BLaER1 treated with 17β-estradiol and CSF1 and Interleukin-3, amounts not matched to agents 10 nM and 100 nM (cell line): ENCODE measurements at regions not wholly inside any gene's neighbourhood (a gene's known extent, or its start where the extent isn't known, plus 50 kb on each side); places are given as distances from the start of the nearest gene placed in this dataset.

Experiments
- H3K27ac ChIP-seq, 11 experiments: shearing (Covaris generic); formaldehyde crosslinking; 2 replicates each; pipeline ENCODE4 v1.8.1; 2022
- H3K27me3 ChIP-seq, 11 experiments: shearing (Covaris generic); formaldehyde crosslinking; 2 replicates each; pipeline ENCODE4 v1.8.1; 2022
- H3K36me3 ChIP-seq, 11 experiments: shearing (Covaris generic); formaldehyde crosslinking; 2 replicates each; pipeline ENCODE4 v1.8.1; 2022
- H3K4me1 ChIP-seq, 10 experiments: shearing (Covaris generic); formaldehyde crosslinking; 2 replicates each; pipeline ENCODE4 v1.8.1; 2022
- H3K4me2 ChIP-seq, 11 experiments: shearing (Covaris generic); formaldehyde crosslinking; 2 replicates each; pipeline ENCODE4 v1.8.1; 2022
- H3K4me3 ChIP-seq, 10 experiments: shearing (Covaris generic); formaldehyde crosslinking; 2 replicates each; pipeline ENCODE4 v1.8.1; 2022
- H3K9ac ChIP-seq, 11 experiments: shearing (Covaris generic); formaldehyde crosslinking; 2 replicates each; pipeline ENCODE4 v1.8.1; 2022
- H3K9me3 ChIP-seq, 11 experiments: shearing (Covaris generic); formaldehyde crosslinking; replicated peaks in 1 of 11; 2 replicates each; pipeline ENCODE4 v1.8.1; 2022
- H4K20me1 ChIP-seq, 11 experiments: shearing (Covaris generic); formaldehyde crosslinking; 2 replicates each; pipeline ENCODE4 v1.8.1; 2022
- Cebpa-rat ChIP-seq, 11 experiments: shearing (Covaris generic); IDR thresholded peaks; 2 replicates each; pipeline ENCODE4 v1.8.1; 2022

DNA sequence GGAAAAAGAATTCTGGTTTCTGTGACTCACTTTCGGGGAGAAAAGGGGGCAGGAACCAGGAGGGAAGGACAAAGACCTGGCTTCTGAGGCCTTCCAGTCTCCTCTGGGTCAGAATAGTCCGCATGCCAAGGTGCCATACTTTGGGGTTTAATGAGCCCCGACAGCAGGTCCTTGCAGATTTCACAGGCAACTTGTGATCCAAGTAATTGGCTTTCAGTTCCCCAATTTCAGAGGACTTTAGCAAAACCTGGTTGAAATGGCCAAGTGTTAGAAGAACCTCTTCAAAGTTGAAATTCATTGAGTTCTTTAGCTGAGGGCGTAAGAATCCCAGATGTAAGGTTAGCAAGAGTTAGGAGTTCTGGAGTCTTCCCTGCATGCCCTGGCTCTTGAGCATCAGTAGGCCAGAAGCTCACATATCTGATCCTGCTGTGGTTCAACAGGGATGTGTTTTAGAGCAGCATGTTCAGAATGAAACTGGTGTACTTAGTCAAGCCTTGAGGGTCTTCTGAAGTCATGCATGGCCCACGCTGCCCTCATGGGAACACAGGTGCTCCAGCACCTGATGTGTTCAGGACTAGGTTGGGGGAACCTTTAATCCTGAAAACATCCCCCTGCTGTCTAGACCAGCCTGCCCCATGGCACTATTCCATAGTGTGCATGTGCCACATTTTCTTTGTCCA lies 143.0 kb downstream of the NUP35 start:
- Histone ChIP-seq H3K9me3 (peaks cover 0 to 11% (median 6%) of the 10 kb centered on the region in 11 experiments; a peak in 8 of 22 replicates), H4K20me1 (no peaks in the 10 kb centered on the region), H3K4me3 (no peak overlapping the region), H3K36me3 (no peaks in the 10 kb centered on the region), H3K4me1 (no peaks in the 10 kb centered on the region), H3K27ac (no peak overlapping the region), H3K4me2 (no peak overlapping the region), H3K27me3 (no peaks in the 10 kb centered on the region), H3K9ac (no peak overlapping the region)
- no peak for TF ChIP-seq Cebpa-rat (IDR thresholded peaks at IDR 0.05)

DNA sequence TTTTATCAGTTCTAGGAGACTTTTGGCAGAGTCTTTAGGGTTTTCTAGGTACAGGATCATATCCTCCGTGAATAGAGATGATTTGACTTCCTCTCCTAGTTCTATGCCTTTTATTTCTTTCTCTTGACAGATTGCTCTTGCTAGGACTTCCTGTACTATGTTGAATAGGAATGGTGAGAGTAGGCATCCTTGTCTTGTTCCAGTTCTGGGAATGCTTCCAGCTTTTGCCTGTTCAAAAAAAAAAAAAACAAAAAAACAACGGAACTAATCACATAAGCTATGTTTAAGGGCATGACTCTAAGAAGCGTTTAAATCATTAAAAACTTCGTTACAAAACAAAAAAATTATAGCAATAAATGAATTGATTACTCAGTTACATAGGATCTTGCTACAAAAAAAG lies 145.7 kb downstream of the NUP35 start:
- Histone ChIP-seq H3K9me3 (peaks cover 0 to 11% (median 6%) of the 10 kb centered on the region in 11 experiments; a peak in 8 of 22 replicates), H3K27ac (no peak overlapping the region), H3K36me3 (no peaks in the 10 kb centered on the region), H3K9ac (no peak overlapping the region), H3K4me3 (no peak overlapping the region), H3K27me3 (no peaks in the 10 kb centered on the region), H3K4me2 (no peak overlapping the region), H4K20me1 (no peaks in the 10 kb centered on the region), H3K4me1 (no peaks in the 10 kb centered on the region)
- TF ChIP-seq Cebpa-rat (IDR thresholded peaks at IDR 0.05), result no peak

DNA sequence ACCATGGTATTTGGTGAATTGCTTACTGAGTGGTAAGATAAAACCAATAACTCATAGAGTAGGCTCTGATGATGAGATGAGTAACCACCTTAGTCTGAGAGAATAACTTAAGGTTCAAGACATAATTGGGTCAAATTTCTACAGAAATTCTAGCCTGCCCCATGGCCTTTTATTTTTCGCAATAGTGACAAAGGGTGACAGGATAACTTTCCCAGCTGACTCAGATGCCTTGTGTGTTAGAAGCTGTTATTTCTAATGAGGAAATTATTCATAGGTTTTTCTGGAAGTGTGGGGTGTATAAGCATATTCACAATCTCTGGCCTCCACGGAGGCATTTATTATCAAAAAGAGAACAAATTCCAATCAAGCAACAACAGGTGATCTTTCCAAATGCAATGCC lies 159.0 kb downstream of the NUP35 start:
- no peak overlapping the region for H3K4me2 ChIP-seq
- H3K4me1 ChIP-seq, result peaks cover 0 to 6% (median 0%) of the 10 kb centered on the region in 10 experiments; a peak in 1 of 20 replicates
- no peak for TF ChIP-seq Cebpa-rat (IDR thresholded peaks at IDR 0.05)
- no peaks in the 10 kb centered on the region for H3K36me3 ChIP-seq
- H3K9ac ChIP-seq, result no peak overlapping the region
- no peaks in the 10 kb centered on the region for H3K27me3 ChIP-seq
- H3K9me3 ChIP-seq, result no peaks in the 10 kb centered on the region
- no peak overlapping the region for H3K4me3 ChIP-seq
- H4K20me1 ChIP-seq, result no peaks in the 10 kb centered on the region
- H3K27ac ChIP-seq, result no peak overlapping the region

DNA sequence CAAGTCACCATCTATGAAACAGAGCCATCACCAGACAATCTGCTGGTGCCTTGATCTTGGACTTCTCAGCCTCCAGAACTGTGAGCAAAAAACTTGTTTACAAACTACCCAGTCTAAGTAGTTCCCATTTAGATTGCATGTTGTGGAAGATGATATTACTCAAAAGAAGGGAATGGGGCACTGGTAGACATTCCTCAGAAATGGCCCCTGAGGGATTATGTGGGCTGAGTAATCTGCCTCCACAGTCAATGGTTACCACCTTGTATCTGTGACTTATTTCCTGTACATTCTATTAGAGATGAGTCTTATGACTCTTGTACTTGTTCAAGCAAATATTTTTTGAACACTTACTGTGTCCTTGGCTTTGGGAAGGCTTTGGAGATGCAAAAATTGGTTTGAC lies 160.4 kb downstream of the NUP35 start:
- H3K36me3 ChIP-seq, result no peaks in the 10 kb centered on the region
- no peak for TF ChIP-seq Cebpa-rat (IDR thresholded peaks at IDR 0.05)
- H3K27ac ChIP-seq, result no peak overlapping the region
- peak overlapping the region in 1 of 11 experiments; percentile 19; a peak in 2 of 22 replicates for H3K4me2 ChIP-seq
- peaks cover 0 to 6% (median 0%) of the 10 kb centered on the region in 10 experiments; a peak in 1 of 20 replicates for H3K4me1 ChIP-seq
- H3K4me3 ChIP-seq, result no peak overlapping the region
- H3K9ac ChIP-seq, result no peak overlapping the region
- H3K27me3 ChIP-seq, result no peaks in the 10 kb centered on the region
- H3K9me3 ChIP-seq, result no peaks in the 10 kb centered on the region
- H4K20me1 ChIP-seq, result no peaks in the 10 kb centered on the region

DNA sequence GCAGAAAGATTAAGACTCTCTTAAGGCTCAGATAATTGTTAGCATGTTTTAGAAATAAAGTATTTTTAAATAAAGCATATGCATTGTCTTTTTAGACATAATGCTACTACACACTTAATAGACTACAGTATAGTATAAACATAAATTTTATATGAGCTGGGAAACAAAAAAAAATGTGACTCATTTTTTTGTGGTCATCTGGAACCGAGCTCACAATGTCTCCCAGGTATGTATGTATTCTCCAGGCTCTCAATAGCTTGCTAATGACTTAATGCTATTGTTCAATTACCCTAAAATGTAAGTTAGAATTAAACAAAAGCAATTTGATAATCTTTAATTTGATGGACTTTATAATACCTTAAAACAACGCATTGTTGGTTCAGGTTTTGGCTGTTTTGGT lies 167.2 kb downstream of the NUP35 start:
- no peaks in the 10 kb centered on the region for H3K4me1 ChIP-seq
- no peak for TF ChIP-seq Cebpa-rat (IDR thresholded peaks at IDR 0.05)
- H3K27ac ChIP-seq, result no peak overlapping the region
- no peaks in the 10 kb centered on the region for H3K27me3 ChIP-seq
- H3K9me3 ChIP-seq, result peaks cover 0 to 10% (median 8%) of the 10 kb centered on the region in 11 experiments; a peak in 15 of 22 replicates
- H4K20me1 ChIP-seq, result no peaks in the 10 kb centered on the region
- no peak overlapping the region for H3K9ac ChIP-seq
- no peaks in the 10 kb centered on the region for H3K36me3 ChIP-seq
- no peak overlapping the region for H3K4me3 ChIP-seq
- H3K4me2 ChIP-seq, result no peak overlapping the region

DNA sequence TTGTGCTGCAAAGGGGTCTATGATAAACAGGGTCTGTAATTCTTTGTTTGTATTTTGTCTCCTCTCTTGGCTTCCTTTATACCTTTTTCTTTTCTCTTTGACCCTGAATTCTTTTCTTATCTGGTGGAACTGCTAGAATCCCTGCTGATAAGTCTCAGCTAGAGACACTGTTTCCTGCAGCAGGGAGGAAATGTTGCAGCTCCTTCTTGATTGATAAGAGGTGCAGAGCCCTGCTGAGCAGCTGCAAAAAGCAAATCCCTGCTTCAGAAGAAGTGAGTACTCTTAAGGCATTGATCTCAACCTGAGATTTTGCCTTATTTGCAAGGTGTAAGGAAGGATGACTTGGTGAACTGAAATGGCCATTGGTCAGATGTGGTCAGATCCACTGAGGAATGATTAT lies 167.8 kb downstream of the NUP35 start:
- H3K27ac ChIP-seq, result no peak overlapping the region

DNA sequence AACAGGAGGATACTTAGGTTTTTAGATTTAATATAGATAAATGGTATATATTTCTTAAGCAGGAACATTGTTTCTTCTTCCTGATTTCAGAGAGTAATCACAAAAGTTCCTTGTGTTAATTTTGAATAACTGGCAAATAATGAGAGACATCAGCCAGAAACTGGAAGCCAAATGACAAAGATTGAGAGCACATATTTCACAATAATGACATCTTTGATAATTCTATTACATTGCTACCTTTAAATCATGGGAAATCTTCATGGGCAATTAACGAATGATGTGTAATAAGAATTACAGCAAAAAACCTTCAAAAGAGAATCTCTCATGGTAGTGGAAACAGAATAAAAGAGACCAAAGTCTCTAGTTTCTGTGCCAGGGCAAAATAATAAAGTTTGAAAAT lies 215.1 kb downstream of the NUP35 start:
- peaks cover 0 to 13% (median 0%) of the 10 kb centered on the region in 10 experiments; a peak in 1 of 20 replicates for H3K4me1 ChIP-seq
- H3K27ac ChIP-seq, result no peak overlapping the region
- no peaks in the 10 kb centered on the region for H4K20me1 ChIP-seq
- no peak overlapping the region for H3K4me3 ChIP-seq
- peak in 1 of 11 experiments; percentile 19; a peak in 1 of 22 replicates for TF ChIP-seq Cebpa-rat (IDR thresholded peaks at IDR 0.05)
- H3K4me2 ChIP-seq, result no peak overlapping the region
- no peaks in the 10 kb centered on the region for H3K27me3 ChIP-seq
- no peaks in the 10 kb centered on the region for H3K36me3 ChIP-seq
- 0 out of 22 replicates have a peak, but pooled peaks cover 0 to 10% (median 0%) of the 10 kb centered on the region in 11 experiments for H3K9me3 ChIP-seq
- no peak overlapping the region for H3K9ac ChIP-seq

More for the DNA sequence above, 167.8 kb downstream of the NUP35 start:
- TF ChIP-seq Cebpa-rat (IDR thresholded peaks at IDR 0.05), result no peak
- Histone ChIP-seq H3K9ac (no peak overlapping the region), H3K4me2 (no peak overlapping the region), H3K9me3 (peaks cover 0 to 10% (median 8%) of the 10 kb centered on the region in 11 experiments; a peak in 15 of 22 replicates), H4K20me1 (no peaks in the 10 kb centered on the region), H3K27me3 (no peaks in the 10 kb centered on the region), H3K4me1 (no peaks in the 10 kb centered on the region), H3K4me3 (no peak overlapping the region), H3K36me3 (no peaks in the 10 kb centered on the region)

DNA sequence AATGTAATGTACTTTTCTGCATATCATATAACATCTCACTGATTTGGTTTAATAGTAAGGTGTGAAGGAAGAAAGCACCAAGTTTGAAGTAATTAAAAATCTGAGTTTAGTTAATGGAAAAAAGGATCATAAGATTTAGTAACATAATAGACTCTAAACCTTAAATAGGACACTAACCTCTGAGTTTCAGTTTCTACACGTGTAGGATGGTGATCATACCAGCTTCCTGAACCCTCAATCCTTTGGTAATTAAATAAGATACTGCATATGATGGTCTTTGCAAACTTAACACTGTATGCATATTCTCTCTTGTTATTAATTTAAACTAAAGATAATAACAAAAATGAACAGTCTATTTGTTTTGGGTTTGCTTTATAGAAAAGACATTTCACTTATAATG lies 216.8 kb downstream of the NUP35 start:
- 0 out of 22 replicates have a peak, but pooled peaks cover 0 to 10% (median 0%) of the 10 kb centered on the region in 11 experiments for H3K9me3 ChIP-seq
- H3K27me3 ChIP-seq, result no peaks in the 10 kb centered on the region

DNA sequence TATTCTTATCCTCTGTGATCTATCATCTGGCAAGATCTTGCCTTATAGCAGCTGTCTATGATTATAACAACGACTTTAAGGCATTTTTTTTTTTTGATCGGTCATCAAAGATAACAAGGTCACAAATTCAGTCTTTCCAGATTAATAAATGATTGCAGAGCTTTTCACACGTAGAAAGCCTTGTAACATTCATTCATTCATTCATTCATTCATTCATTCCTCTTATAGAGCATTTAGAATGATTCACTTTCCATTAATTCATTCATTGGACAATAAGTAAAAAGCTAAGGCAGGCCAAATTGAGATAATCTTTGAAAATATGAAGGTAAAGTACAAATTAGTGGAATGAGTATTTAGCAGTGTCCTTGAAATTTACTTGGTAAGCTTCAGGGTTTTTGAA lies 223.7 kb downstream of the NUP35 start:
- no peak for TF ChIP-seq Cebpa-rat (IDR thresholded peaks at IDR 0.05)
- Histone ChIP-seq H4K20me1 (no peaks in the 10 kb centered on the region), H3K27ac (no peak overlapping the region), H3K4me2 (no peak overlapping the region), H3K9ac (no peak overlapping the region), H3K4me3 (no peak overlapping the region), H3K27me3 (no peaks in the 10 kb centered on the region), H3K36me3 (no peaks in the 10 kb centered on the region), H3K4me1 (no peaks in the 10 kb centered on the region), H3K9me3 (no peaks in the 10 kb centered on the region)

More for the DNA sequence above, 216.8 kb downstream of the NUP35 start:
- Histone ChIP-seq H3K4me2 (no peak overlapping the region), H4K20me1 (no peaks in the 10 kb centered on the region), H3K9ac (no peak overlapping the region), H3K27ac (no peak overlapping the region), H3K36me3 (no peaks in the 10 kb centered on the region), H3K4me3 (no peak overlapping the region), H3K4me1 (no peaks in the 10 kb centered on the region)
- TF ChIP-seq Cebpa-rat (IDR thresholded peaks at IDR 0.05), result no peak

DNA sequence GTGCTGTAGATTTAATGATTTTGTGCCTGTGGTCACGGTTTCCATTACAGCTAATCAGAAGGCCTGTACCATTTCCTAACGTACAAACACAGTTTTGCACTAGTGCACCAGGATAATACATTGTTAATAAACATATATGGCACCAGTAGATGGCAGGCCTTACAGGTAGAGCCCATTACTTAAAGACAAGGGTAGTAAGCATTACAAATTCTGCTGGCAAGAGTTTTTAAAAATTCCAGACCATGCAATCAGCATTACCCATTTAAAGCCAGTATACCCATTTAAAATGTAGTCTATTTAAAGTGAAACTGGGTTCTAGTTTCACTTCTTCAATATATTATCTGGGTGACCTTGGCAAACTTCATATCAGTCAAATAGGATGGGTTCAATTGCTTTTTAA lies 224.2 kb downstream of the NUP35 start:
- Histone ChIP-seq H3K4me2 (no peak overlapping the region), H3K4me3 (no peak overlapping the region), H3K9ac (no peak overlapping the region), H3K9me3 (no peaks in the 10 kb centered on the region), H3K4me1 (no peaks in the 10 kb centered on the region), H3K27ac (no peak overlapping the region), H4K20me1 (no peaks in the 10 kb centered on the region), H3K27me3 (no peaks in the 10 kb centered on the region), H3K36me3 (no peaks in the 10 kb centered on the region)
- TF ChIP-seq Cebpa-rat (IDR thresholded peaks at IDR 0.05), result no peak
